GM18505 (cell line): ENCODE measurements at regions not wholly inside any gene's neighbourhood (a gene's known extent, or its start where the extent isn't known, plus 50 kb on each side); places are given as distances from the start of the nearest gene placed in this dataset.

Experiments
- ATAC-seq: cut with Tn5 transposase; IDR thresholded peaks from one replicate; pipeline ENCODE4 v1.9.1; 2021; ENCODE audit not compliant: unreplicated experiment
- POLR2A ChIP-seq: IDR thresholded peaks from 4 replicates; pipeline ENCODE4 v1.6.1; 2011; ENCODE audit warnings: borderline replicate concordance; ENCODE audit not compliant: insufficient read depth, insufficient read length; ENCODE audit errors: extremely low read depth

DNA sequence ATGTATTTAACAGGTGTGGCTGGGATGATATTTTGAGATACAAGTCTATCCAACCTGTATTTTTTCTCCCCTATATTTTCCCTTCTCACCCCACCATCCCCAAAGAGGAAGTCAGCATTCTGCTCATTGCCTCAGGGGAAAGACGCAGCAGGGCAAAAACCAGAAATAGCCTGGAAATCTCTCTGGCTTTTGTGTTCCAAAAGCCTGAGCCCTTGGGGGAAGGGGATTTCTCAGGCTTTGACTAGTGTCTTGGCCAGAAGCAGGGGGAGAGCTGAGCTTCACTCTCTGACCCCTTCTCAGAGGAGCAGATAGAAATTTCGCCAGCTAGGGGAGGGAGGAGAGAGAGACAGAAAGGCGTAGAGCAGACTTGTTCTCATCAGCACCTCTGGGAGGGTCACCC, 244.7 kb downstream of the RRAGC start:
- no peak for TF ChIP-seq POLR2A
- ATAC-seq: no peak

DNA sequence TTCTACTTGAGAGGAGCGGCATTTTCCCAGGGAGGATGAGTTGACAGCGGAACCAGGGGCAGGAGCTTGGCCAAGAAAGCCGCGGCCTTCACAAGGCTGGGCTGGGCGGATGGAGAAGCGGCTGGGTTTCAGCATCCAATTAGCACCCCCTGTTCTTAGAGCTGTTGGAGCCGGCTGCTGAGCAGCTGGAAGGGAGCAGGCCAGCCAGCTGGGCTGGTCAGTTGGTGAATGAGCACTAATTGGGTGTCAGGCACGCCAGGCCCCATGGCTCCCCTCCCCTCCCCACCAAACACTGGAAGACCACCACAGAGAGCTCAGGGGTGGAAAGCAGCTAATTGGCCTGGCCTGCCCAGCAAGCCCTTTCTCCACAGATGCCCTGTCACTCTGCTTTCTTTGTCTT, 245.6 kb downstream of the RRAGC start:
- TF ChIP-seq POLR2A: no peak
- no peak for ATAC-seq

DNA sequence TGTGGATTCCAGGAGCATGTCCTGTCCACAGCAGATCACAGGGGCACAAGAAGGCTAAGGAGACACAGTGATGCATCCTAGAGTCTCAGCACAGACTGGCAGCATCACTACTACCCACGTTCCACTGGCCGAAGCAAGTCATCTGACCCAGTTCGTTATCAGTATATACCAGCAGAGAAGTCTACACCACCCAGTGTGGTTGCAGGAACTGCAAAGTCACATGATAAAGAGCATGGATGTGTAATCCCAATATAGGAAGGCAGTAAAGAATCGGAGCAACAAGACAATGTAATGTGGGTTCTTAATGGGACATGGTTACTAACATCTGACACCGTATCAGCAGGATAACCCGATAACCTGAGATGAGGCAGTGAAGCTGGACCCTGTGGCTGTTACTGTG, 246.6 kb downstream of the RRAGC start:
- no peak for ATAC-seq

GRCh38 chr1:38611664-38612211, 247.8 kb downstream of the RRAGC start:
- ATAC-seq: no peak
- no peak for TF ChIP-seq POLR2A

More for the DNA sequence above, 246.6 kb downstream of the RRAGC start:
- TF ChIP-seq POLR2A: no peak

DNA sequence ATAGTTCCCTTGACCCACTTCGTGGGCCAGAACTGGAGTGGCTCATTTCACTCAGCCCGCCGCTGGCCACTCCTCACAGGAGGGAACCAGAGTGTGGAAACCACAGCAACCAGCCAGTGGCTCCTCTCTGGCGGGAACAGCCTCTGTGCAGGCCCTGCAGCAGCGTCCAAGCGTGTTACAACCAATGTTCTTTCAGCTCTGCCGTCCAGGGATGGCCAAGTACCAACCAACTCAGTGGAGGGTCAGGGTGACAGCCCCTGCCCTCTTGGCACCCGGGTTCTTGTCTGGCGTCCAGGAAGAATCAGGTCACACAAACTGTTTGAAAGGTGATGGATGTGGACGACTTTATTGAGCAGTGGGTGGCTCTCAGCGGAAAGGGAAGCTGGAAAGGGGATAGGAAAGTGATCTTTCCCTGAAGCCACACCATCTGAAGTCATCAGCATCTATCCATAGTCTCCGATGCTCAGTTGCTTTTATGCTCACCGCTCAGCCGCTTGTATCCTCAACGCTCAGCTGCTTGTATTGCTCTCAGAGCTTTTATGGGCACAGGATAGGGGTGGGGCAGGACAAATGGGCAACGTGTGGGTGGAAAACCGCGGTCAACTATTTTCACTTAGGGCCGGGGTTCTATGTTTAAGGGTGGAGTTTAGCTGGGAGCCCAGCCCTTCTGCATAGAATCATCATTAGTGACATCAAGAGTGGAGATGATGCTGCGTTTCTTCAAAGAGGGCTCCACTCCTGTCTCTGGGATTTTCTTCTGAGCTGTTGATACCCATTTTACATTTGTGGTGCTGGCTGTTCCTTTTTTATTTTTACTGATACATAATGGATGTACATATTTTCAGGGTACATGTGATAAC, 250.2 kb downstream of the RRAGC start:
- TF ChIP-seq POLR2A: no peak
- no peak for ATAC-seq

DNA sequence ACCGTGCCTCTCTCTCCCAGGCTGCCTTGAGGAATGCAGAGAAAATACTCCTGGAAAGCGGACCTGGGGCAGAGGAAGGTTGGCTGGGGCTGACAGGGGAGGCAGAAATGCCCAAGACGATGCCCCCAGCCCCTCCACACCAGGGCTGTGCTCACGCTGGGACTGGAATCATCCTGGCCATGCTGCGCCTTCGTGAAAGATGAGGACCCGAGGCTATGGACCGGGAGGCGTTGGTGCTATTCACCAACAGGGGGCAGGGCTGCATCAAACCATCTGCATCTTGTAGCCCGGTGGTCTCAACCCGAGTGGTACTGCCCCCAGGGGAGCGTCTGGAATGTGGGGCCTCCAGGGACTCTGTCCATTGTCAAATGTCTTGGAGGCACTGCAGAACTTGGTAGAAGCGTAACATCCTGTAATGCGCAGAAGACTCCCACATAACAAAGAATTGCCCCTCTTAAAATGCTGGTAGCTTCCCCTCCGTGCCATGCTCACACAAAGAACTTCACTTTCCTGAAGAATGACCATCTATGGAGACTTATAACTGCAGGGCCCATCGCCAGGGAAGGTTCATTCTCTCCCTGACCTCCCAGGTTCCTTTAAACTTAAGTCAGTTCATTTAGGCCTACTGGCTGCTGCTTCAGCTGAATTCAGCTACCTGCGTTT, 251.2 kb downstream of the RRAGC start:
- no peak for ATAC-seq
- no peak for TF ChIP-seq POLR2A

DNA sequence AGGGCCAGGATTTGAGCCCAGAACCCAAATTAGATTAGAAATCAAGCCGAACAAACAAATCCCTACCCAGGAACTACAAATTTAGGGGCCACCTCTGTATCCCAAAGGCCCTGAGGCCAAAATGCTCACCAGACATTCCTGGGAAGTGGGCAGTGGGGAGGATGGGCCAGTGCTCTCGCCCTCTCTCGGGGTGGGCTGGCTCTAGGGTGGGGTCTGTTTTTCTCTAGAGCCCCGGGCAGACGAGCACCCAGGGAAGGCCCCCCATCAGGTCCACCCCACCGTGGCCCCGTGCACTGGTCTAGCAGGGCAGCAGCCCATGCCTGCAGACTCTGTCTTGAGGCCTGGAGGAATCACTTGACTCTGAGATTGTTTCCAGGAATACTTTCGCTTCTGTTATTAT, 252.0 kb downstream of the RRAGC start:
- ATAC-seq: no peak

GRCh38 chr1:38605063-38605462, 254.5 kb downstream of the RRAGC start:
- no peak for ATAC-seq
- no peak for TF ChIP-seq POLR2A

More for the DNA sequence above, 252.0 kb downstream of the RRAGC start:
- TF ChIP-seq POLR2A: no peak

- ATAC-seq: no peak
- TF ChIP-seq POLR2A: no peak
Observed at GRCh38 chr1:38603907-38604306, 255.7 kb downstream of the RRAGC start.

DNA sequence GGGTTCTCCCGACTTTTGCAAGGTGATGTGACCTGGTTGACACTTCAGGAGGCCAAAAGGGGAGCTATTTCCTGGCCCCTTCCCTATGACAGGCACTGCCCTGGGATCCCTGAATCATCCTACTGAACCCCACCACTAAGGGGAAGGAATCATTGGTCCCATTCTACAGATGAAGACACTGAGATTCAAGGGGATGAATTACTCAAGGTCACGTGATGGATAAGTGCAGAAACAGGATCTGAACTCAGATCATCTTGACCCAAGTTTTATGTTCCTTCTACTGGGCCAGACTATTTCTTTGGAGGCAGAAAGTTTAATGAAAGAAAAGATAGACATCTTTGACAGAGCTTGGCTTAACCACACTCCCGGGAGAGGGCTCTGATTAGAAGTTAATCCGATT, 258.7 kb downstream of the RRAGC start:
- no peak for TF ChIP-seq POLR2A
- no peak for ATAC-seq

DNA sequence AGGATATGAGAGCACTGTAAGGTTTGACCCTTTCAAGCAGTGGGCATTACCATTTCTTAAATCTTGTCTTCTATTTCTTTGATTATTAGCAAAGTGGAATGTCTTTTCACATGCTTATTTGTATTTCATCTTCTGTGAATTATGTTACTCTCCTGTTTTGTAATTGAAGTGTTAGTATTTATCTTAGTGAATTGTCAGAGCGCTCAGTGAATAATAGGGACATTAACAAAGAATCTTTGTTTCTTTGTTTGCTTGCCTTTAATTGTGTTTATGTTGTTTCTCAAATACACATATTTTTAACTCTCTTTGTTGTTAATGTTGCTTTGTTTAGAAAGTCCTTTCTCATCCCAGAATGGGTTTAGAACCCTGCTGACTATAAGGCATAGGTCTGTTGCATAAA, 259.3 kb downstream of the RRAGC start:
- no peak for TF ChIP-seq POLR2A
- no peak for ATAC-seq

DNA sequence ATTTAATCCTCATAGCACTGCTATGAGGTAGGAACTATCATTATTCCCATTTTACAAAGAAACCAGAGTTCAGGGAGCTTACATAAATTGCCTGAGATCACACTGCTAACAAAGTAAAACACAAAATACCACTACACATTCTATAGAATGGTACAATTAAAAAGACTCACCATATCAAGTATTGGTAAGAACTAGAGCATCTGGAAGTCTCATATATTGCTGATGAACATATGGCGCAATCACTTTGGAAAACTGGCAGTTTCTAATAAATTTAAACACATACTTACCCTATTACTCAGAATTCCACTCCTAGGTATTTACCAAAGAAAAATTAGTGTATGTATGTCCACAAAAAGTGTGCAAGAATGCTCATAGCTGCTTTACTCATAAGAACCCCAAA, 261.5 kb downstream of the RRAGC start:
- no peak for ATAC-seq
- no peak for TF ChIP-seq POLR2A

DNA sequence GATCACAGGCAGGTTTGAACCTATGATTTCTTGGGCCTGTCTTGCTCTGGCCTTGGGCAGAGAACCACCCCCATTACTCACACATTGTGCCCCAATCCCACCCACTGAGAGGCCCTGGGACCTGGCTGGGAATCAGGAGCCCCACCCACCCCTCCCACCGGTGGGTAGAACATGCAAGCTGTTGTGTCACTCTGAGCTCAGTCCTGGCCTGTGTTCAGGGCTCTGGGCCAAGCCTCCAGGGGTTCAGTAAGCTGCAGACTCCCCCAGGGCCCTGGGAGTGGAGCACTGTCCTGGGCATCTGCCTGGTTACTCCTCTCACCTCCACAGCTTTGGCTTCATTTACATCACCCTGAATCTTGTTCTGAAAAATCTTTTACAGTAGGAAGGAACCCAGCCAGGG, 270.5 kb downstream of the RRAGC start:
- no peak for TF ChIP-seq POLR2A
- no peak for ATAC-seq

DNA sequence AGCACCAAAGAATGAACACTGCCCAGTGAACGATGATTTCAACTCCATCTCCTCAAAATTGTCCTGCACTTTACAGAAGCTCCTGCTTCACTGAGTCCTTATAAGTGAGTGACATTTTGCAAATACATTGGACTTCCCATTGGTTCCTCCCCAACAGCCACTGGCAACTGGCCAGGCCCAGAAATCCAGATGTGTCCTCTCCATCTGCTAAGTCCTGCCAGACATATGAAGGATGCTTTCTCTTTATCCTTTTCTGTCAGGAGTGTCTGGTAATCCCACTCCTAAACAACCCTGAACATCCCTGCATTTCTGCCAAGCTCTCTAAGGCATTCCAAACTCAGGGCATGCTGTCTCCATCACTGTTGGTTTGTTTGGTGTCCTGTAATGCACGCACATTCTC, 271.8 kb downstream of the RRAGC start:
- ATAC-seq: no peak
- TF ChIP-seq POLR2A: no peak
